ENCODE measurements at regions not wholly inside any gene's neighbourhood (a gene's known extent, or its start where the extent isn't known, plus 50 kb on each side); places are given as distances from the start of the nearest gene placed in this dataset.
"Not testable (repeated sequence)": the region's sequence is repeated elsewhere in the genome, so short reads cannot be mapped to it uniquely, and the experiment has no call there.

DNA sequence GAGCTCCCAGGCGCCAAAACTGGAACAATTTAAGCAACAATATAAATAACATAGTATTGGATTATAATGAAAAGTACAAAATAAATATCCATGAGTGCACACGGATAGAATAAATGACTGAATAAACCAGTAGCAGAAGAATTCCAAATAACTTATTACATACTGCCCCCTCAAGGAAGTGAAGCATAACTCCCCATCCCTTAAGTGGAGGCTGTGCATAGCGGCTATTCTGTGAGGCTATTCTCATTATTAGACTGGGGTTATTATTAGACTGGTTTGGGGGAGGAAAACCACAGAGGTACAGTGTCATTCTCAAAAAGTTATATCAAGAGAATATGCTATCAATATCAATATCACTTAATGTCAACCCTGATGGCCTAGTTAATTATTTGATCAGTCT lies 94.4 kb upstream of the SIRPA start:
- Mint-ChIP-seq H3K27ac (no peak overlapping the region), H3K4me1 (peaks cover 14% of the 10 kb centered on the region), H3K27me3 (peaks cover 59% of the 10 kb centered on the region), H3K9me3 (no peaks in the 10 kb centered on the region), H3K4me3 (no peak overlapping the region), H3K36me3 (no peaks in the 10 kb centered on the region)
- no peak for DNase-seq
- CTCF ChIA-PET: interaction anchor here (0.8 to 1.0 kb wide), 2 partner anchors 298 to 372 kb away, joined by 4 read pairs; no protein-coding TSS in a partner anchor

DNA sequence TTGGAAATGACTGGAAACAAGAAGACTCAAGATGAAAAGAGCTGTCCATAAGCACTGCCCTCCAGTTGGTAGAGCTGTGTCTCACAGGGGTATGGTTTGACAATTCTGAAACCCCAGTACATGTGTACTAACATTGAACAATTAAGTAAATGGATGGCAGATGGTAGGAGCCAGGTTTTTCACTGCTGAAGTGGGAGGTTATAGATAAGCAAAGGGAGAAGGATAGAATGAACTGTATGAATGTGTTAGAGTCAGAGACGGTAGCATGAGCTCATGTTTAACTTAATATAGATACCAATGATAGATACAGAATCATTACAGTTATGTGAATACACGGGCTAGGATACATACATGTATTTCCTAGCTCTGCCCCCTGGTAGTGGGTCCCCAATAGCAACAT lies 95.0 kb upstream of the SIRPA start:
- Mint-ChIP-seq H3K4me1 (peaks cover 14% of the 10 kb centered on the region), H3K9me3 (no peaks in the 10 kb centered on the region), H3K27ac (no peak overlapping the region), H3K27me3 (peaks cover 56% of the 10 kb centered on the region), H3K4me3 (no peak overlapping the region), H3K36me3 (no peaks in the 10 kb centered on the region)
- no peak for DNase-seq
- CTCF ChIA-PET: interaction anchor here (0.7 to 0.8 kb wide), 2 partner anchors 9 to 297 kb away, joined by 3 to 4 read pairs; no protein-coding TSS in a partner anchor

DNA sequence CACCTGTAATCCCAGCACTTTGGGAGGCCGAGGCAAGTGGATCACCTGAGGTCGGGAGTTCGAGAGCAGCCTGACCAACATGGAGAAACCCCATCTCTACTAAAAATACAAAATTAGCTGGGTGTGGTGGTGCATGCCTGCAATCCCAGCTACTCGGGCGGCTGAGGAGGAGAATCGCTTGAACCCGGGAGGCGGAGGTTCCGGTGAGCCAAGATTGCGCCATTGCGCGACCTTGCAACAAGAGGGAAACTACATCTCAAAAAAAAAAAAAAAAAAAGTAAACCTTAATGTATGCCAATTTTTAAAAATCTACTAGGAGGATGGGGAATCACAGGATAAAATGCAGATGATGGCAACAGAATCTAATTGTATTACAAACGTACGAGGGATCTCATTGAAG lies 95.5 kb upstream of the SIRPA start:
- H3K27ac Mint-ChIP-seq, DNase-seq, H3K9me3 Mint-ChIP-seq, H3K4me3 Mint-ChIP-seq, H3K36me3 Mint-ChIP-seq: not testable (repeated sequence)
- peaks cover 14% of the 10 kb centered on the region for H3K4me1 Mint-ChIP-seq
- peaks cover 51% of the 10 kb centered on the region for H3K27me3 Mint-ChIP-seq
- CTCF ChIA-PET: interaction anchor here (0.7 kb wide), 1 partner anchor 9 kb away, joined by 3 read pairs; no protein-coding TSS in a partner anchor

DNA sequence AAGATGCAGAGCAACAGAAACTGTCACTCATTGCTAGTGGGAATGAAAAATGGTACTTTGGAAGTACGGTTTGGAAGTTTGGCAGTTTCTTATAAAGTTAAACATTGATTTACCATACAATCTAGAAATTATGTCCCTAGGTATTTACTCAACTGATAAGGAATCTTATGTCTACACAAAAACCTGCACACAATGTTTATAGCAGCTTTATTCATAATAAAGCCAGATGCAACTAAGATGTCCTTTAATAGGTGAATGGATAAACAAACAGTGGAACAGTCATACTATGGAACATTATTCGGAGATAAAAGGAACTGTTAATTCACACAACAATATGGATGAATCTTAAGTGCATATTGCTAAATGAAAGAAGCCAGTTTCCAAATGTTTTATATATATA lies 96.2 kb upstream of the SIRPA start:
- DNase-seq: no peak
- Mint-ChIP-seq H3K27me3 (peaks cover 49% of the 10 kb centered on the region), H3K4me3 (no peak overlapping the region), H3K27ac (no peak overlapping the region), H3K4me1 (peaks cover 14% of the 10 kb centered on the region), H3K36me3 (no peaks in the 10 kb centered on the region), H3K9me3 (no peaks in the 10 kb centered on the region)
- CTCF ChIA-PET: interaction anchor here (2.4 kb wide), 1 partner anchor 22 kb away, joined by 6 read pairs; no protein-coding TSS in a partner anchor

DNA sequence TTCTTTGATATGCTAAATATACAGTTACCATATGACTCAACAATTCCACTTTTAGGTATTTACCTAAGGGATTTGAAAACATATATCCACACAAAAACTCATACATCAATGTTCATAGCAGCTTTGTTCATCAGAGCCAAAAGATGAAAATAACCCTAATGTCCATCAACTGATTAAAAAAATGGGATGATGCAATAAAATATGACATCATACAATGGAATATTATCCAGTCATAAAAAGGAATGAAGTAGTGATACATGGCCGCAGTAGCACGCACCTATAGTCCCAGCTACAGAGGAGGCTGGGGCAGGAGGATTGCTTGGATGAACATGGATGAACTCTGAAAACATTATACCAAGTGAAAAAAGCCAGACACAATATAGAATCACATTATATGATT lies 101.4 kb upstream of the SIRPA start:
- Mint-ChIP-seq H3K4me3 (no peak overlapping the region), H3K9me3 (no peaks in the 10 kb centered on the region), H3K36me3 (no peaks in the 10 kb centered on the region), H3K27ac (no peak overlapping the region), H3K27me3 (peaks cover 38% of the 10 kb centered on the region), H3K4me1 (no peaks in the 10 kb centered on the region)
- no peak for DNase-seq
- CTCF ChIA-PET: no interaction called here

DNA sequence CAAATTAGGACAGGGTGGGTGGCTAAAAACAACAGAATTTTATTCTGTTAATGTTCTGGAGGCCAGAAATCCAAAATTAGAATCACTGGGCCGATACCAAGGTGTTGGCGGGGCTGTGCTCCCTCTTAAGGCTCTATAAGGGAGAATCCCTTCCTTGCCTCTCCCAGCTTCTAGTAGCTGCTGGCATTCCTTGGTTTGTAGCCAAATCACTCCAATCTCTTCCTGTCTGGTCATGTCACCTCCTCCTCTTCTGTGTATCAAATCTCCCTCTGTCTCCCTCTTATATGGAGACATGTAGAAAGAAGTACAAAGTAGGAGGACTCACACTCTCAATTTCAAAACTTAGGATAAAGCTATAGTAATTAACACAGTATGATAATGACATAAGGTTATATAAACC lies 102.9 kb upstream of the SIRPA start:
- Mint-ChIP-seq H3K9me3 (no peaks in the 10 kb centered on the region), H3K4me1 (no peaks in the 10 kb centered on the region), H3K4me3 (no peak overlapping the region), H3K27me3 (peaks cover 44% of the 10 kb centered on the region), H3K27ac (no peak overlapping the region), H3K36me3 (no peaks in the 10 kb centered on the region)
- CTCF ChIA-PET: interaction anchor here (1.2 kb wide), 1 partner anchor 133 kb away, joined by 3 read pairs; no protein-coding TSS in a partner anchor
- no peak for DNase-seq

DNA sequence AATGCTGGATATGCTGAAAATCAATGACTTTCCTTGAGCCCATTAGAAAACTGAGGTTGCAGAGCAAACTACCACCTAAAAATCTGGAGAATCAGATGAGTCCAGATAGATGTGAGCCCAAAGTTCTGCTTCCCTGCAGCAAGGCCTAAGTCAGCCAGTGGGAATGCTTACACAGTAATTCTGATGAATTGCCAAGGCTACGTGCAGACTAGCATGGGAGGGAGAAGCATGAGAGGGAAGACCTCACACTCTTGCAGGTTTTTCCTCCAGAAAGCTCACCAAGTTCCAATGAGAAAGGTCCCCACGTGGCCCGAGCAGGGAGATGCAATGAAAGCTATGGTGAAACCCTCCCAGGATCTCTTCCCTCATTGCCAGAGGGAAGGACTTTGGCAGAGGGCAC lies 104.8 kb upstream of the SIRPA start:
- Mint-ChIP-seq H3K36me3 (no peaks in the 10 kb centered on the region), H3K9me3 (no peaks in the 10 kb centered on the region), H3K27me3 (peaks cover 62% of the 10 kb centered on the region), H3K27ac (no peak overlapping the region), H3K4me1 (no peaks in the 10 kb centered on the region), H3K4me3 (no peak overlapping the region)
- DNase-seq: no peak
- CTCF ChIA-PET: interaction anchor here (1.1 to 1.6 kb wide), 5 partner anchors 9 to 25 kb away, joined by 3 to 5 read pairs (median 4); no protein-coding TSS in a partner anchor

DNA sequence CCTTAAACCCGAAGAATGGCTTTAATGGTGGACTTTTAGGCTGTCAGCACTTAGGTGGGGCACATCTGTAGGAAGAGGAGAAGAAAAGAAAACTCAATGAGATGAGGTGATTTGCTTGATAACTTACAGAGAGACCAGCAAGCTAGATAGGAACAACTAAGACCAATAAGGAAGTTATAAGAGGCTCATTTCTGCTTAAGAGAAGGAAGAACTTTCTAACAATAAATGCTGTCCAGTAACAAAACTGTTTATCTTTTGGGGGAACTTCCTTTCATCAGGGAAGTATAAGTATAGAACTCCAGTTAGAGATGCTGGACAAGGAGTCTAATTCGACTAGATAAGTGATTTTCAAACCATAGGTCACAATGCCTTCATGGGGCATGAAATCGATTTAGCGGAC lies 107.2 kb upstream of the SIRPA start:
- Mint-ChIP-seq H3K27me3 (peaks cover 76% of the 10 kb centered on the region), H3K9me3 (no peaks in the 10 kb centered on the region), H3K4me3 (no peak overlapping the region), H3K4me1 (no peaks in the 10 kb centered on the region), H3K27ac (no peak overlapping the region), H3K36me3 (no peaks in the 10 kb centered on the region)
- CTCF ChIA-PET: no interaction called here
- DNase-seq: no peak

DNA sequence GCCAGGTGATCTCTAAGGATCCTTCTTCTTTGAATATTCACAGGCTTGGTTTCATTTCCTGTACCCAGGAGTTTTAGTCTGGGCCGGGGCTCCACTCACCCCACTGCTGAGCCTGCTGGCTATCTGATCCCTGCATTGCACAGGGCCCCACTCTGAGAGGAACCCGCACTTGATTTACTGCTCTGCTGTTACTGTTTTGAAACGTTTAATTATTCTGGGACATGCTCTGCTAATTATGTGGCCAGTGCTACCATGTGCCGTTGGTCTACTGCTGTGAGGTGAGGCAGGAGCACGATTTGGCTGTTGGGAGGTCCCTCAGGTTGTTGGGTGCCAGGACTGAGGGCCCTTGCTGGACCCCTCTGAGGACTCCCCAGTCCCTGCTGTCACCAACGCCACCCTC lies 108.7 kb upstream of the SIRPA start:
- CTCF ChIA-PET: interaction anchor here (1.1 to 1.2 kb wide), 2 partner anchors 17 to 21 kb away, joined by 3 read pairs; no protein-coding TSS in a partner anchor
- Mint-ChIP-seq H3K36me3 (no peaks in the 10 kb centered on the region), H3K9me3 (no peaks in the 10 kb centered on the region), H3K27ac (no peak overlapping the region), H3K27me3 (peaks cover 80% of the 10 kb centered on the region), H3K4me3 (no peak overlapping the region), H3K4me1 (no peaks in the 10 kb centered on the region)
- DNase-seq: no peak

DNA sequence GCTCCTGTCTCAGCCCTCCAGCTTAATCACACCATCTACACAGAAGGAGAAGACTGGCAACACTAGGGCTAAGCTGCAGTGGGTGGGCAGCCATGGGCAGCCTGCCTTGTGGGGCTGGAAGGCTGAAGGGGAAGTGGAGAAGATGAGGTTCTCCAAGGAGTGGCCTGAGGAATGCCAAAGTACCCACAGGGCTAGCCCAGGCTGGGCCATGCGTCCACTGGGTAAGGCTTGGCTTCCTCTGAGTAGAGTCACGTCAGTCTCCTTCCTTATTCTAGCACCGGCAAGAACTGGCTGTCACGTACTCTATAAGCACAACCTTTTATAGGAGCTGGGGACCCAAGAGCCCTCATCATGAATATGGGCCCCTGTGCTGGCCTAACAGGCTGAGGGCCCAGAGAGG lies 110.6 kb upstream of the SIRPA start:
- Mint-ChIP-seq H3K27me3 (peaks cover 79% of the 10 kb centered on the region), H3K4me3 (no peak overlapping the region), H3K36me3 (no peaks in the 10 kb centered on the region), H3K27ac (no peak overlapping the region), H3K9me3 (no peaks in the 10 kb centered on the region), H3K4me1 (no peaks in the 10 kb centered on the region)
- no peak for DNase-seq
- CTCF ChIA-PET: interaction anchor here (1.1 kb wide), 1 partner anchor 18 kb away, joined by 5 read pairs; no protein-coding TSS in a partner anchor

DNA sequence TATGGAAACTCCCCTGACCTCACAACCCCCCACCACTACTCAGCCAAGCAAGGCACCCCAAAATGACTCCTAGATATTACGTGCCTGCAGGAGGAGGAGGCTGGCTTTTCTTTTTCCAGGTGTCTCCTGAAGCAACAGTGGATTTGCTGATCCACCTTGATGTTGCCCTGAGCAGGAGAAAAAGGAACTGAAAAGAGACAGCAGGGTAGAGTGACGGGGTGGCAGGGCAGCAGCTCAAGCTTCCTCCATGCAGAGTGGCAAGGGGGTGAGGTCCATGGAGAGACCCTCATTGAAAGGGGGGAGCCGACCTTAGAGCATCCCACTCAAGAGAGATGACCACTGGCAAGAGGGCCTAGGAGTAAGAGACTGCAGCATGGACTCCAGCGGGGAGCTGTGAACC lies 112.0 kb upstream of the SIRPA start:
- Mint-ChIP-seq H3K27me3 (peaks cover 78% of the 10 kb centered on the region), H3K27ac (no peak overlapping the region), H3K4me1 (no peaks in the 10 kb centered on the region), H3K4me3 (no peak overlapping the region), H3K9me3 (no peaks in the 10 kb centered on the region), H3K36me3 (no peaks in the 10 kb centered on the region)
- CTCF ChIA-PET: interaction anchor here (1.2 kb wide), 1 partner anchor 250 kb away, joined by 4 read pairs; no protein-coding TSS in a partner anchor
- no peak for DNase-seq

DNA sequence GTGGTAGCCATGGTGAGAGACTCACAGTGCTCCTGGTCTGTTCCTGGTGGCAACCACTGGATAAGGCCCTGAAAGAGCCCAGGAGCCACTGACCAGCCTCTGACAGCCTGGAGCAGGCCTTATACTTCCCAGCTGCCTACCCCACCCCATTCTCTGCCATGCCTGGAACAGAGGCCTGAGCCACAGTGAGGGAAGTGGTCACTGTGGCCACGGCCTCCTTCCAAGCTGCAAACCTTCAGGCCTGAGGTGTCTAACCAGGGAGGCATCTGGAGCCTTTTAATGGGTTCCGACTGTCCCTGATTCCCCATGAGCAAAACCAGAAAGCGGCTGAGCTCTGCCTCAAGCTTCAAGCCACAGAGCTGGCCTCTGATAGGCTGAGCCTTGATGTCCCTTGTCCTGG lies 113.0 kb upstream of the SIRPA start:
- Mint-ChIP-seq H3K4me1 (peaks cover 3% of the 10 kb centered on the region), H3K36me3 (no peaks in the 10 kb centered on the region), H3K27ac (no peak overlapping the region), H3K4me3 (no peak overlapping the region), H3K9me3 (no peaks in the 10 kb centered on the region), H3K27me3 (peaks cover 76% of the 10 kb centered on the region)
- CTCF ChIA-PET: interaction anchor here (0.6 to 1.4 kb wide), 3 partner anchors 9 to 1221 kb away, joined by 3 to 5 read pairs (median 4); no protein-coding TSS in a partner anchor
- no peak for DNase-seq

DNA sequence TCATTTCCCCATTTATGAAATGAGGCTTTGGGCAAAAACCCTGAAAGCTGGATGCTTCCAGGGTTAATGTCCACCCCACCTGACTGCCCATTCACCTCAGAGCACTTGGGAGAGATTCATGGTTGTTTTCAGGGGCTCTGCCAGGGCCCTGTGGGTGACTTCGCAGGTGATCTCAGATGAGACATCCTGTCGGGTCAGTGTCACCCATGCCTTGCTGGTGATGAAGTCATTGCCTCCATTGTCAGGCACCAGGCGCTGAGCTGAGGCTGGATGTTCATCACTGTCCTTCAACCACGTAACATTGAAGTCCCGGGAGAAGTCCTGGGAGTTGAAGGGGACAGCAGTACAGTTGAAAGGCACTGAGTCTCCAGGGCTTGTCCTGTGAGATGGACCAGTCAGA lies 115.6 kb upstream of the SIRPA start:
- H3K27ac Mint-ChIP-seq: no peak overlapping the region
- H3K36me3 Mint-ChIP-seq: no peaks in the 10 kb centered on the region
- no peak for DNase-seq
- H3K4me3 Mint-ChIP-seq: no peak overlapping the region
- peaks cover 14% of the 10 kb centered on the region for H3K4me1 Mint-ChIP-seq
- H3K9me3 Mint-ChIP-seq: no peaks in the 10 kb centered on the region
- H3K27me3 Mint-ChIP-seq: peaks cover 52% of the 10 kb centered on the region
- CTCF ChIA-PET: interaction anchor here (0.6 to 3.0 kb wide), 4 partner anchors 11 to 276 kb away, joined by 3 to 15 read pairs (median 4); no protein-coding TSS in a partner anchor

DNA sequence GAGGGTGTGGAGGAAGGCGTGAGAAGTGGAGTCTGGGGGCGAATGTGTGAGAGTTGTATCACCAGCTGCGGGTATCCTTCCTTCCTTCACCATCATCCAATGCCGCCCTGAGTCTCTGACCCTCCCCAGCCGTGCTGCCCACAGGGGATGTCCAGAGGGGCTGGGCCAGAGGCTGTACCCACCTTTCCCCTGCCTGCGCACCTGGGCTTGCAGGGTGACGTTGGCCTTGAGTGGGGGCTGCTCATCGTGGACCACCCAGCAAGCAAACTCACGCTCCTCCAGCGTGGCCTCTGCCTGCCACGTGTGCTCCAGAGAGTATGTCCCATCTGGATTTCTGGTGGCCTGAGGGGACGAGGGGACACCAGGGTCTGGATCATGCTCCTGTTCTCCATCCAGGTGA lies 116.9 kb upstream of the SIRPA start:
- peaks cover 14% of the 10 kb centered on the region for H3K4me1 Mint-ChIP-seq
- H3K36me3 Mint-ChIP-seq: no peaks in the 10 kb centered on the region
- CTCF ChIA-PET: interaction anchor here (2.2 to 3.2 kb wide), 2 partner anchors 13 to 272 kb away, joined by 4 to 76 read pairs; no protein-coding TSS in a partner anchor
- no peak overlapping the region for H3K4me3 Mint-ChIP-seq
- DNase-seq: no peak
- H3K9me3 Mint-ChIP-seq: no peaks in the 10 kb centered on the region
- no peak overlapping the region for H3K27ac Mint-ChIP-seq
- peaks cover 42% of the 10 kb centered on the region for H3K27me3 Mint-ChIP-seq

DNA sequence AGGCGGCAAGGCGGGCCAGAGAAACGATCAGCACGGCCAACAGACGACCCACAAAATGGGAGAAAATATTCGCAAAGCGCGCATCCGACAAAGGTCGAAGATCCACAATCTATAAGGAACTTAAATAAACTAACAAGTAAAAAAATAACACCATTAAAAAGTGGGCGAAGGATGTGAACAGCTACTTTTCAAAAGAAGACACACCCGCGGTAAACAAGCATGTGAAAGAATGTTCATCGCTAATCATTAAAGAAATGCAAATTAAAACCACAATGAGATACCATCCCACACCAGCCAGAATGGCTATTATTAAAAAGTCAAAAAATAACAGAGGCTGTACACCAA lies 117.8 kb upstream of the SIRPA start:
- H3K4me3 Mint-ChIP-seq: peak overlapping the region; percentile 79
- no peak for DNase-seq
- H3K27me3 Mint-ChIP-seq: peaks cover 36% of the 10 kb centered on the region
- peaks cover 14% of the 10 kb centered on the region for H3K4me1 Mint-ChIP-seq
- H3K9me3 Mint-ChIP-seq: no peaks in the 10 kb centered on the region
- no peak overlapping the region for H3K27ac Mint-ChIP-seq
- CTCF ChIA-PET: interaction anchor here (0.6 to 3.2 kb wide), 27 partner anchors 9 to 354 kb away, joined by 3 to 76 read pairs (median 4); partner anchors contain the start of gene NSFL1C
- no peaks in the 10 kb centered on the region for H3K36me3 Mint-ChIP-seq
